Lower leg skin (tissue), 4 donors: ENCODE measurements at regions not wholly inside any gene's neighbourhood (a gene's known extent, or its start where the extent isn't known, plus 50 kb on each side); places are given as distances from the start of the nearest gene placed in this dataset.
"Not testable (repeated sequence)": the region's sequence is repeated elsewhere in the genome, so short reads cannot be mapped to it uniquely, and the experiment has no call there.

Experiments used
- DNase-seq, 2 donors: peaks; one replicate each; pipeline ENCODE4 v3.0.0-alpha.2; 2019; ENCODE audit warnings: low spot score in 2 of 2
- H3K4me3 ChIP-seq: fragments of 200-600 bp; sonication (generic); 2 replicates; pipeline ENCODE4 v1.5.1; 2017; ENCODE audit warnings: mild to moderate bottlenecking, low read depth; ENCODE audit not compliant: poor library complexity, severe bottlenecking
- POLR2A ChIP-seq, 2 donors: fragments of 450-650 bp; IDR thresholded peaks; one replicate each; pipeline ENCODE4 v1.6.1; 2016 to 2017; ENCODE audit warnings: antibody characterized with exemption in 2 of 2, mild to moderate bottlenecking in 1 of 2, moderate library complexity in 1 of 2
- WGBS, 2 donors: methylation state at CpG; one replicate each; pipeline ENCODE4 v1.1.5; 2018; 5-methylcytosine and 5-hydroxymethylcytosine counted together
- intact Hi-C: fragments of 100-400 bp; cut with DNase I; formaldehyde crosslinking; loops from one replicate; pipeline ENCODE4 v1.15.0; 2023; ENCODE audit warnings: low total_unique reads
- TF ChIP-seq, protein P1 (sequence below), 3 donors: fragments of 450-650 bp; IDR thresholded peaks; one replicate each; pipeline ENCODE4 v1.5.1; 2016; ENCODE audit warnings: antibody characterized with exemption in 3 of 3, mild to moderate bottlenecking in 3 of 3, moderate library complexity in 2 of 3

GRCh38 chr22:22821340-22821739 is 66.3 kb upstream of the IGLL5 start:
- H3K4me3 ChIP-seq, result no peak overlapping the region
- 74 to 78% methylated on average over 2 of the region's 2 CpGs for WGBS, 2 donors
- intact Hi-C loops, result no loop called here
- no peak for TF ChIP-seq POLR2A (IDR thresholded peaks at IDR 0.05)
- TF ChIP-seq, protein P1, sequence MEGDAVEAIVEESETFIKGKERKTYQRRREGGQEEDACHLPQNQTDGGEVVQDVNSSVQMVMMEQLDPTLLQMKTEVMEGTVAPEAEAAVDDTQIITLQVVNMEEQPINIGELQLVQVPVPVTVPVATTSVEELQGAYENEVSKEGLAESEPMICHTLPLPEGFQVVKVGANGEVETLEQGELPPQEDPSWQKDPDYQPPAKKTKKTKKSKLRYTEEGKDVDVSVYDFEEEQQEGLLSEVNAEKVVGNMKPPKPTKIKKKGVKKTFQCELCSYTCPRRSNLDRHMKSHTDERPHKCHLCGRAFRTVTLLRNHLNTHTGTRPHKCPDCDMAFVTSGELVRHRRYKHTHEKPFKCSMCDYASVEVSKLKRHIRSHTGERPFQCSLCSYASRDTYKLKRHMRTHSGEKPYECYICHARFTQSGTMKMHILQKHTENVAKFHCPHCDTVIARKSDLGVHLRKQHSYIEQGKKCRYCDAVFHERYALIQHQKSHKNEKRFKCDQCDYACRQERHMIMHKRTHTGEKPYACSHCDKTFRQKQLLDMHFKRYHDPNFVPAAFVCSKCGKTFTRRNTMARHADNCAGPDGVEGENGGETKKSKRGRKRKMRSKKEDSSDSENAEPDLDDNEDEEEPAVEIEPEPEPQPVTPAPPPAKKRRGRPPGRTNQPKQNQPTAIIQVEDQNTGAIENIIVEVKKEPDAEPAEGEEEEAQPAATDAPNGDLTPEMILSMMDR (IDR thresholded peaks at IDR 0.05), result no peak
- no peak for DNase-seq

- intact Hi-C loops, result no loop called here
- no peak for DNase-seq
- 70 to 87% methylated on average over 6 of the region's 6 CpGs for WGBS, 2 donors
- TF ChIP-seq, protein P1 (IDR thresholded peaks at IDR 0.05), result no peak
- no peak for TF ChIP-seq POLR2A (IDR thresholded peaks at IDR 0.05)
- no peak overlapping the region for H3K4me3 ChIP-seq
Measured at GRCh38 chr22:22822106-22822505, 65.5 kb upstream of the IGLL5 start.

GRCh38 chr22:22822553-22822952 is 65.1 kb upstream of the IGLL5 start:
- 61 to 66% methylated on average over 5 of the region's 5 CpGs for WGBS, 2 donors
- DNase-seq, intact Hi-C loops, H3K4me3 ChIP-seq: not testable (repeated sequence)

GRCh38 chr22:22823131-22823810 is 64.3 kb upstream of the IGLL5 start:
- WGBS, 2 donors, result 52 to 63% methylated on average over 10 of the region's 10 CpGs
- no peak for DNase-seq
- intact Hi-C loops, result loop anchor here (1.0 kb wide), 1 partner anchor 21 kb away; no protein-coding TSS in a partner anchor
- no peak overlapping the region for H3K4me3 ChIP-seq
- no peak for TF ChIP-seq POLR2A (IDR thresholded peaks at IDR 0.05)
- TF ChIP-seq, protein P1 (IDR thresholded peaks at IDR 0.05), result no peak

DNA sequence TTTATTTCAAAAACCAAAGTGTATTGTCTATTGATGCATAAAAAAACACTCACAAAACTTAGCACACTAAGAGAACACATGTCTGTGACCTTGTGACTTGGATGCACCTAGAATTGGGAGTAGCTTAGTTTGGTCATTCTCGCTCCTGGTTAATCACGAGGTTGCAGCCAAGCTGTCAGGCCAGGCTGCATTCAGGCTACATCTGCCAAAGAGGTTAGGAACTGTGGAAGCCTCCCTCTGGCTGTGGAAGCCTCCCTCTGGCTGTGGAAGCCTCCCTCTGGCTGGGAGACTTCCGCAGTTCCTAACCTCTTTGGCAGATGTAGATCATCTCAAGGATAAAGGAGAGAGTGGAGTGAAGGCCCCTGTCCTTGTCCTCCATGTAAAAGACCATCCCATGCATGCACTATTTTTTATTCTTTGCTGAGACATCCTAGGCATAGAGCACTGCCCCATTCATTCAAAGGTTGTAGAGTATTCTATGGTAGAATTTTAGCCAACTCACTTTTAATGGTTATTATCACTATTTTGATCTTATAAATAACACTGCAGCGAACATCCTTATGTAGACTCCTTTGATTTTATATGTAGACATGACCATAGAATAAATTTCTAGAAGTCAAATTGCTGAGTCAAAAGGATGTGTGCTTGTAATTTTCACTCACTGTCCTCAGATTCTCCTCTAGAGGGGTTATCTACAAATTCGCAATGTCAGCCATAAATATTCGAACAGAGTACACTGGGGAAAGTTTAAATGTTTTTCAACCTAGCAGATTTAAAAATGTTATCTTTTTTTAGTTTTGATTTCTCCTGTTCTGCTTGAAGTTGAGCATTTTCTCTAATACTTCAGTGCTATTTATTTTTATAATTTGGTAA is 63.0 kb upstream of the IGLL5 start:
- no peak overlapping the region for H3K4me3 ChIP-seq
- 83 to 89% methylated on average over 6 of the region's 6 CpGs for WGBS, 2 donors
- TF ChIP-seq POLR2A (IDR thresholded peaks at IDR 0.05), result no peak
- TF ChIP-seq, protein P1 (IDR thresholded peaks at IDR 0.05), result no peak
- intact Hi-C loops, result no loop called here
- DNase-seq, result no peak

DNA sequence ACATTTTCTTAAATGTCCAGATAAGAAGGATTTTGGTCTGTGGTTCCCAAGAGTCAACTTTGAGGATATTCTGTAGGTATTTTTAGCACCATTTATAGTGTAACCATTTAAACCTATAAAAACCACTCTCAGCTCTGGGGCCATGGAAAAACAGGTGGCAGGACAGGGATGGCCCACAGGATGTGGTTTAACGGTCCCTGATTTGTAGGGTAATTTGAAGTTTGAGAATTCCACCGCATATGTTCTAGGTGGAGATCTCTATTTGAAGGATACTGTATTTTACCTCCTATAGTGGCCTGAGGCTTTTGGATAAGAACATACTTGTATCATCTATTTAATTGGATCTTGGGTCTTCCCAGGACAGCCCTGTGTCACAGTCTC is 62.4 kb upstream of the IGLL5 start:
- no peak for DNase-seq
- 75 to 79% methylated on average over 2 of the region's 2 CpGs for WGBS, 2 donors
- no peak for TF ChIP-seq POLR2A (IDR thresholded peaks at IDR 0.05)
- TF ChIP-seq, protein P1 (IDR thresholded peaks at IDR 0.05), result no peak
- no peak overlapping the region for H3K4me3 ChIP-seq
- intact Hi-C loops, result no loop called here
